ENCODE measurements at regions not wholly inside any gene's neighbourhood (a gene's known extent, or its start where the extent isn't known, plus 50 kb on each side); places are given as distances from the start of the nearest gene placed in this dataset.
"Not testable (repeated sequence)": the region's sequence is repeated elsewhere in the genome, so short reads cannot be mapped to it uniquely, and the experiment has no call there.

- DNase-seq, result no peak
These were observed 86.0 kb upstream of the KCTD7 start for GRCh38 chr7:66542528-66543269.

GRCh38 chr7:66549466-66549865 lies 79.2 kb upstream of the KCTD7 start:
- no peak for DNase-seq

- no peak for DNase-seq
These were observed 75.7 kb upstream of the KCTD7 start for GRCh38 chr7:66553001-66553400.

- not testable (repeated sequence) for DNase-seq
These were observed 75.0 kb upstream of the KCTD7 start for GRCh38 chr7:66553675-66554074.

GRCh38 chr7:66554291-66554690 lies 74.4 kb upstream of the KCTD7 start:
- DNase-seq, result not testable (repeated sequence)

GRCh38 chr7:66554842-66555430 lies 73.7 kb upstream of the KCTD7 start:
- not testable (repeated sequence) for DNase-seq

GRCh38 chr7:66556177-66556548 lies 72.5 kb upstream of the KCTD7 start:
- no peak for DNase-seq

GRCh38 chr7:66556549-66557213 lies 72.0 kb upstream of the KCTD7 start:
- no peak for DNase-seq

GRCh38 chr7:66557214-66558200 lies 71.2 kb upstream of the KCTD7 start:
- DNase-seq, result peak; percentile 77

- DNase-seq, result no peak
These were observed 70.5 kb upstream of the KCTD7 start for GRCh38 chr7:66558201-66558641.

GRCh38 chr7:66558660-66559465 lies 69.8 kb upstream of the KCTD7 start:
- no peak for DNase-seq

GRCh38 chr7:66564045-66564444 lies 64.6 kb upstream of the KCTD7 start:
- DNase-seq, result no peak

- DNase-seq, result not testable (repeated sequence)
These were observed 58.5 kb upstream of the KCTD7 start for GRCh38 chr7:66570179-66570578.

GRCh38 chr7:66571568-66571967 lies 57.1 kb upstream of the KCTD7 start:
- DNase-seq, result no peak

- DNase-seq, result not testable (repeated sequence)
These were observed 54.7 kb upstream of the KCTD7 start for GRCh38 chr7:66573782-66574495.

GRCh38 chr7:66574768-66575167 lies 53.9 kb upstream of the KCTD7 start:
- not testable (repeated sequence) for DNase-seq

- DNase-seq, result no peak
These were observed 53.3 kb upstream of the KCTD7 start for GRCh38 chr7:66575398-66575797.

GRCh38 chr7:66576646-66577045 lies 52.0 kb upstream of the KCTD7 start:
- no peak for DNase-seq

Data from activated CD8-positive, alpha-beta memory T cell treated with anti-CD3 and anti-CD28 coated beads, Interleukin-2, amount 50 U/mL, for 4 hours (primary cell).